HG02610 (cell line): ENCODE measurements at regions not wholly inside any gene's neighbourhood (a gene's known extent, or its start where the extent isn't known, plus 50 kb on each side); places are given as distances from the start of the nearest gene placed in this dataset.
"Not testable (repeated sequence)": the region's sequence is repeated elsewhere in the genome, so short reads cannot be mapped to it uniquely, and the experiment has no call there.

Experiments
- ATAC-seq: cut with Tn5 transposase; IDR thresholded peaks from one replicate; pipeline ENCODE4 v1.9.1; 2021; ENCODE audit warnings: mild to moderate bottlenecking, moderate library complexity; ENCODE audit not compliant: unreplicated experiment

DNA sequence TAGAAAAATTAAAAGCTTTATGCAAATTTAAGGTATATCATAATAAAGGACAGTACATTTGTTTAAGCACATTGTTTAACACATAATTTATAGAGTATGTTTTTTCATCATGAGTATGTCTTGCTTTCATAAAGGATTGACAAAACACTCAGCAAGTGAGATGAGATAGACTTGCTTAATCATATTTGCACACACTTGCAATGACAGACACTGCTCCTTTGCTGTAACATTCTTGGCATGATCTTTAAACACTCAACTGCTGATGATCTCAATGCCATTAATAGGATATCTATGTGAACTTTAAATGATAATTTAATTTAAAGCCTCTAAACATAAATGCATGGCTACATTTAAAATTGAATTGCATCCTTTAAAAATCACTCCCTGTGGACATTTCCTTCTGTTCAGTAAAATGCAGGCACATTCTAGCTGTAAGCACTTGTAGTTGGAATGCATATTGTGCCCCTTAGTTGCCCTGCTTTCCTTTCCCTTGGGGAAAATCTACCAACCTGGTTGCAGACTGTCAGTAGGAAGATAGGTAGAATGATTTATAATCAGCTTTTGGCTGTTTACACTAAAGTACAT lies 979.0 kb downstream of the TMTC2 start:
- no peak for ATAC-seq

DNA sequence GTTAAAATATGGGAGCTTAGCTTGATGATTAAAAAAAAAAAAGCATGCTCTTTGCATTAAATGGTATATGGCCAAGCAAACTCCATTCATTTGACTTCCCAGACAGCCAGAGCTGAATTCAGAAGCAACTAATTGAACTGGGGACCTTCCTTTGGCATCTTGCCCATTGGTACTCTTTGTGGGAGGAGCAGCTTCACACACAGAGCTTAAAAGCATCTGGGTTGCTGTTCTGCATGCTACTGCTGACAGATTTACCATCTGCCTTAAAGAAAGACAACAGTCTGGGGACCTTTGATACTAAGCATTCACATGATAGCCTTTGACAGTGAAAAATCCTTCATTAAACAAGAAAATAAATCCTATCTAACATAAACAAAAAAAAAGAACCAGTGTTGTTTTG lies 977.9 kb downstream of the TMTC2 start:
- ATAC-seq = no peak

DNA sequence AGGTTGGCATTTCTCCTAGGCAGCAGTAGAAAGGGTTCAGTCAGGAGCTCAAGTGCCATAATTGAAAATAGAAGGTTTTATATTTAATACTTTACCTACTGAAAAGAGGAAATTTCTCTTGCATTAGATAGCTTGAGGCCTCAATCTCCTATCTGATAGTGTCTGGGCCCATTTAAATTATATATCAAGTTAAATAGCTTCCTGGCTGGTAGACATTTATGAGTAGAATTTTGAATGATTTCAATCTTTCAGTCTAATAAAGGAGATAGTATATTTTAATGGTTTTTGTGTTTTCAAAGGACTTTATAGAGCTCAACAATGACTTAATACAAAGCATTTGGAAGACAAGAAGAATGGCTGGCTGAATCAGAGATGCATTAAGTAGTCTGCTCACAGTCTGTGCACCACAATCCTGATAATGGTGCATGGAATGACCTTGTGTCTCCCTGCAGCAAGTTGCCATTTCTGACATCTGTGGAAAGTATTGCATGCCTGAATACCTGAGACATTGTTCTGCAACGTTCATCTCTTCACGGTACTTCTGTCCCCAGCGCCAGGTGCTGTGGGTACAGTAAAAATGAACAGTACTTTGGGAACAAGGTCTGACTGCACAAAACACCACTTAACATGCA lies 974.1 kb downstream of the TMTC2 start:
- ATAC-seq = no peak

DNA sequence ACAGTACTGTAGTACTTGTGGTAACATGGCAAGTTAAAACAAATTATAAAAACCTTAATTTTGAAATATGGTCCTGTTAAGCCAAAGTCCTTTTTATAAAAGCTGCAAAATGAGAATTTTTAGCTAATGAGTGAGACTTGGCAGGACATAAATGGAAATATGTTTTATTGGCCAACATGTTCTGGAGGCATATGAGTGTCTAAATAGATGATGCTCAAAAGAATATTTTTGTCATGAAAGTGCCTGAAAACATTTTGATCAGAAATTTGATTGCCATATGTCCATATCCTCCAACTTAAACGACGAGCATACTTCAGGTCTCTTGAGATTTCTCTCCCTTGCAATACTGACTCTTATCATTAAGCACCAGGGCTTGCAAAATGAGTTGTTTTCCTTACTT lies 972.6 kb downstream of the TMTC2 start:
- ATAC-seq = no peak

DNA sequence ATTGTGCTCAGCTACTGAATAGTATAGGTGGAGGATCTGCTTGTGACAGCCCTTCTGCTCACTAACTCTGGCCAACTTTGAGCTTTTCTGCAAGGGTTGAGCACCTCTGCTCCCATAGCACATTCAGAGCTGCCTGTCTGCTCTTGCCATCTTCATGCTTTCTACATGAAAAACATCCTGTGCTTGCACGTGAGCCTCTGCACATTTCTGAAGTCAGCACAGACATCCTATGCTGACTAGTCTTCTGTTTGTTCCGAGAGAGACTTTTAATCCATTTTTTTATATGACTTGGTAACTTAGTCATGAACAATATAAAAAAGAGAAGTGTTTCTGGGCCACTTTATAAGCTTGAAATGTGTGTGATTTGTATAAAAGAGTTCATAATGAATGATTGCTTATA lies 969.3 kb downstream of the TMTC2 start:
- no peak for ATAC-seq

DNA sequence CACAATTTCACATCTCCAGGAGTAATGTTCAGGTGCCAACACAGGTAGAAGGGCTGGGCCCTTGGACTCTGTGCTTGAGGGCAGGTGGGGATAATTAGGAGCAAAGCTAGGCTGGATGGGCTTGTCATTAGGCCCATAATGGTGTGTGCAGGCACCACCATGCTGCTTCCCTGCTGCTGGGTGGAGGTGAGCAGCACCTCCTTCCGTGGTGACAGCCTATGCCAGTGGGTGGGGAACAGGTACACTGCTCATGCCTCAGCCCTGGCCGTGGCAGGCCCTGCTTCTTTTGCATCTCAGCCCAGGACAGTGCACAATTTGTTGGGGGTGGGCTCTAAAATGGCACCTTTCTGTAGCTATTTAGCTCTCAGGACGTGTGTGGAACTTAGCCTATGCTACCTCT lies 955.5 kb downstream of the TMTC2 start:
- ATAC-seq = no peak

DNA sequence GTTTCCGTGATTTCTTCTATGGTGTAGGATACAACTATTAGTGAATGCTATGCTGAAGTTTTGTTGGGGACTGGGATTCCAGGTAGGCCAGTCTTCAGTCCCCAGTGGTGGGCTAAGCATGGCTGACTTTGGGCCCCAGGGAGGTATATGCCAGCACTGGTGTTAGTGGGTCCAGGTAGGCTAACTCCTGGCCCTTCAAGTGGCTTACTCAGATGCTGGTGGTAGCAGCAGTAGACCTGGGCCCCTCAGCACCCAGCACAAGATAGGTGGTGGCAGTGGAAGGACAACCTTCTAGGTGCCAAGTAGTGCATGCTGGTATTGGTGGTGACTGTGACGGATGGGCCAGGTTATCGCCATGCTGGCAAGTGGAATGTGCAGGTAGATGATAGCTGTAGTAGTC lies 955.1 kb downstream of the TMTC2 start:
- no peak for ATAC-seq

DNA sequence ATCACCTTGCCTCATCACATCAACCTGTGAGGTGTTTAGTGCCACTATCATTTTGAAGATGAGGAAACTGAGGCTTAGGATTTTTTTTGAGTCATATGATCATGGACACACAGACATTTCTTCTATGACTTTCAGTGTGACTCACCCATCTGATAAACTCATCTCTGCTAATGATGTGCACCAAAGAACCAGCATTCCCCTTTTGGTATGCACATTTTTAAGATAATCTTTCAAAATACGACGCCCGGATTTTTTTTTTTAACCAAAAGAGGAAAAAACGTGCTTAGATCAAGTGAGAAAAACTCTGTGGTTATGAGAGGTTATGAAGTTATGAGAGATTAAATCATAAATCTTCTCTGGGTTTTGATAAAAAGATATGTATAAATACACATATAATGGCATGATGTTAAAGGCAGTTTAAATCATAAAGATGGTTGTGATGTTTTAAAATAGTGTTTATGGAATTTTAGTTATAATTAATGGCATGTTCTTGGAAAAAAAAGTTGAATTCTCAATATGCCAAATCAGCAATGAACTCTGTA lies 948.1 kb downstream of the TMTC2 start:
- no peak for ATAC-seq

DNA sequence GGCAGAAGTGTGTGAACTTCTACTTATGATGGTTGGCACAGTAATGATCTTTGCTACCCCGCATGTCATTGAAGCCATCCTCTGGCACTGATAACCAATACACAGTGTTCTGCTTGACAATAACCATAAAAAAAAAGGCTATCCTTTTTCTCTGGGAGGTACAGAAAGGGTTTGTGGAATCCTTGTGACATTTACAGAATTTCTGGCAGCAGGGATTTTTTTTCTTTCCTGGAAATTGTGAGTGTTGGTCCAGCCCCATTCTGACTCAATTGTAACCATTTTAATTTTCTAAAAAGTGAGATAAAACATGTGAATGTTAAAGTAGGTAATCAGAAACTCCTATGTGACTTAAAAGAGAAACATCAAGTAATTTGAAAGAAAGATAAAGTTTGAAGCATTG lies 943.8 kb downstream of the TMTC2 start:
- ATAC-seq = no peak

DNA sequence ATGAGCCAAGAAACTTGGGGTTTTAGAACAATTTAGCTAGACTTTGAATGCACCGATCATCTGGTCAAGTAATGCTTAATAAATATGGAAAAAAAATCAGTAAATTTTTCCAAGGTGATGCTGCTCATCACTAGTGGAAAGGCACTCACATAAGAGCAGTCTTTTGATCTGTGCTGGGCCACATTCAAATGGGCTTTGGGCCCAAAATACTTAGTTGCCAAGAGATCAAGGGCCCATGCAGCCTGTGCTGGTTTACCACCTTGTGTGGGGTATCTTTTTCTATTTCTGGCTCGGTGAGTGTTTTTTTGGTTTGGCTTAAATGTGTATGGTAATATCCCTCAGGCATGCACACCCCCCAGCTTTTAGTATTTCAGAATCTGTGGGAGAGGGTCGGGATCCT lies 943.2 kb downstream of the TMTC2 start:
- no peak for ATAC-seq

DNA sequence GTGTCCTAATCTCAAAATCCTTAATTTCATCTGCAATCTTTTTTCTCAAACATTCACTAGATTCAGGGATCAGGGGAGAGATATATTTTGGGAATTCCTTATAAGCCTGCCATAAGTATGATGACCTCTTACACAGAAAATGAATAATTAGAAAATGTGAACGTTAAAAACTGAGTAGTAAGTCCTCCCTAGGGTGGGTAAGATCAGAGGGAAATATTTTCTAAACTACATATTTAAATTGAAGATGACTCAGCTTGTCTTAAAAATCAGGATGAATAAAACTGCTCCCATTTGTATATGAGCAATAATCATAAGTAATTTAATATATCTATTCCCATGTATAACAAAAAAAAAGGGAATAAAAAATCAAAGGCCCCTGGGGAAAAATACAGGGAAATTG lies 935.5 kb downstream of the TMTC2 start:
- no peak for ATAC-seq

DNA sequence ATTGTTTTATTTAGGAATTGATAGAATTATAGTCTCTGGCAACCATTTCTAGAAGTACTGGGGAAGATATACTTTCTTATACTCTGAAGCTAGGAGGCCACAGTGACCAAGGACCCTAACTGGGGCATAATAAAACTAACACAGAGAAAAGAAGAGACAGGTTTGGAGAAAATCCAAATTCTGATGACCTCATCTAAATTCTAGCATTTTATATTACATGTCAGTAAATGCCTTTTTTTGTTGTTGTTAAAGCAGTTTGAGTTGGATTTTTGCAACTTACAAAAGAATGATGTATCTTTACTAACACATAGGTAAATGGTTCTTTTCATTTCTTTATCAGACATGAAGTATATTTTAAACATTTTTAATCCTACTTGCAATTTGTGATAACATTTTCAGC lies 933.3 kb downstream of the TMTC2 start:
- ATAC-seq = no peak

DNA sequence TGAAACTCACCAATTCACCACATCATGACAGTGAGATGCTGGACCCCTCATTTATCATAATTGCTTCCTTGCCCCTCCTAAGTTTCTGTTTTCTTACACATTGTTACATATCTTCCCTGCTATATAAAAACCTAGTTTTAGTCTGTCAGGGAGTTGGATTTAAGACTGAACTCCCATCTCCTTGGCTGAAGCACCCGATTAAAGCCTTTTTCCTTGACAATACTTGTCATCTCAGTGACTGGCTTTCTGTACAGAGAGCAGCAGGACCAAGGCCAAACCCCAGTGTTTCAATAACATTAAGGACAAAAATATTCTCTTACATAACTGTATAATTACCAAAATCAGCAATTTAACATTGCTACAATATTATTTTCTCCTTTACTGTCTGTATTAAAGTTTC lies 928.4 kb downstream of the TMTC2 start:
- no peak for ATAC-seq

DNA sequence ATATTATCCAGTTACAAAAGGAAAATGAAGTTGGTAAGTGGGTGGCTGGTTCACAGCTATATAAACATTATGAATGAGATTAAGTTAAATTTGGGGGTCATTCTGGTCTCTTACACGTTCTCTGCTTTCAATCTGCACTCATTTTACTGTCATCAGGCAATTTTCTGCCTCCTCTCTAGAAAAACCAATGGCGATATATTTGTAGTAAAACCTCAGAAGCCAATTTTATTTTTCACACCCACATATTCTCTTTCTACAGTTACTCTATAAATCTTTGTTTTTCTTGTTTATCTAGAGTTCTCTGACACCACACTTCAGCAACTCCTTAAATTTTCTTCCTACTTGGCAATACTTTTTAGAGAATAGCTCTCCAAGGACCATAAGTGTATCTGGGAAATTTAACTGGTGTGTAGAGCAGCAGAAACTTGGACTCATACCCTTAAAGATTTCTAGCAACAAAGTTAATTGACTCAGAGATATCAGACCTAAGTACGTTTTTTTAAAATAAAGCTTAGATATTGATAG lies 926.9 kb downstream of the TMTC2 start:
- no peak for ATAC-seq

DNA sequence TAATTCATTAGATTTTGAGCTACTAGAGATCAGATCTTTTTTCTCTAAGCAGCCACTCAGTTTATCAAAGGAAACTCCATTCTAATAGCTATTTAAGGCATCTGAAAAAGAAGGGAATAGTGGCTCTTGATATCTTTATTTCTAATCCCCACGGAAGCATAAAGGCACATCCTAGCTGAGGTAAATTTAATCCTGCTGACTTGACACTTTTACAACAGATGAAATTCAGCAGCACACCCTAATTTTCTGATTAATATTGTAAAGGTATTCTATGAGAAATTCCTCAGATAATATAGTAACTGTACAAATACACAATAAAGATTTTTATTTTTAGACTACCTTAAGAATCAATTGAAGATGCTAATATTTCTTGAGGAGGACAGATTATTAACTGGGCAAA lies 916.4 kb downstream of the TMTC2 start:
- no peak for ATAC-seq

DNA sequence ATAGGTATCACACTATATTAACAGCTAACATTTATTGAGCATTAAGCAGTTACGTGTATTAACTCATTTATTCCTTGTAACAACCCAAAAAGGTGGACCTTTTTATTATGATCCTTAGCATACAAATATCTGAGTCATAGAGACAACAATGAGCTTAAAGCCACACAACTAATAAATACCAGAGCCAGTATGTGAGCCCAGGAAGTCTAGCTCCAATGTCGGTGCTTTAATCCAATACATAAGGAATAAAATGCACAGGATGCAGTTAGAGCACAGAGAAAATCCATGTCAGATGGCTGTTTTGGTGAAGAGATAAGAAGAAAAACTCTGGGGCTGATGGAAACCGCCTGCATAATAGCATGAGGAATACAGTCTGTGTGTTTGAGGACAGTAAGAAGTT lies 888.6 kb downstream of the TMTC2 start:
- no peak for ATAC-seq

DNA sequence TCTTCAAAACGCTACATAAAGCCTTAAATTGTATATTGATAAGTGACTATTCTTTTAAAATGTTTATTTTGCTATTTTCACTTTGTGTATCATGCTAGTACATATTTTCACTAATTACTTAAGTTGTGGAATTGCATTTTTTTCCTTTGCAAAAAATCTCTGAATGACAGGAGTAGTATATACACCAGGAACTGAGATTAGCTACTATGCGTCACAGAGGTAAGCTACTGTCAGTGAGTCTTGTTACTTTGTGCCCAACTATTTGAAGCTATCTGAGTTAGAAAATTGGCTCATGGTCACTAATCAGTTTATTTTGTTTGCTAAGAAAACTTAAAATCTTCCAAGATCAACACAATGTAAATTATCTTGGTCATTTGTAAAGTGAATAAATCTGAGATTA lies 887.4 kb downstream of the TMTC2 start:
- no peak for ATAC-seq

DNA sequence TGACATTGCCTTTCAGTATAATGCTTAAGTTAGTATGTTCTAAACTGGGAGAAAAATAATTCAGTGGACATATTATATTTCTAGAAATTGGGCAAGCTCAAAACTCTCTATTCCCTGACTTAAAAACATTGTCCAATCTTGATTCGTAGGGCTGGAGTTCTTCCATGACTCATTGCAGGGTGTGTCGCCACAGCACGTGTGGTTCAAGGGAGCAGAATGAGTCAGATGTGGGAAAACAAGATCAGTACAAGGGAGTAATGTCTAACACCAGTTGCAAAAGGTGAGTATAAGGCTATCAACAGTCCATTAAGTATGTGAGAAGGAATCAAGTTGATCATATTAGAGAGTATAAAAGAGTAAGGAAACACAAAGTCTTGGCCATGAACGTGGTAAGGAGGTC lies 887.0 kb downstream of the TMTC2 start:
- no peak for ATAC-seq

DNA sequence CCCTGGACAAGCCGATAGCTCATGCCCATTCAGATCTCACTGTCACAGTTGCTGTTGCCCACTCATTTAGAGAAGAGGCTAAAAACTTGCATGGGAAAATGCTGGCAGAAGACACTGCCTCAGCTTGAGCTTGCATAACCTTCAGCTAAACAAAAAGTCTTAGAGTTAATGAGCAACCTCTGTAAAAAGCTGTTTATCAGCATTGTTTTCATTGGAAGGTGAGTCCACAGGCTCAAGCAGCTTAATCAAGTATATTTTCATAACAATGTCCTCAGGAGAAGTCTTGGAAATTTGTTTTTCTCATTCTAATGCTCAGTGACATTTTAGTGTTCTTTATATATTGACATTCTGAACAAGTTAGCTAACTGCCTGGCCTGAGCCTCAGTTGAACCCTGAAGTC lies 872.9 kb downstream of the TMTC2 start:
- no peak for ATAC-seq

DNA sequence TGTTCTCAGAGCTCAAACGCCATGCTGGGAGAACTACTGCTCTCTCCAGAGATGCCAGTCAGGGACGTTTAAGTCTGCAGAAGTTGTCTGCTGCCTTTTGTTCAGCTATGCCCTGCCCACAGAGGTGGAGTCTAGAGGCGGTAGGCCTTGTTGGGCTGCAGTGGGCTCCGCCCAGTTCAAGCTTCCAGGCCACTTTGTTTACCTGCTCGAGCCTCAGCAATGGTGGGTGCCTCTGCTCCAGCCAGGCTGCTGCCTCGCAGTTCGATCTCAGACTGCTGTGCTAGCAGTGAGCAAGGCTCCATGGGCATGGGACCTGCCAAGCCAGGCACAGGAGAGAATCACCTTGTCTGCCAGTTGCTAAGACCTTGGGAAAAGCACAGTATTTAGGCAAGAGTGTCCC lies 869.3 kb downstream of the TMTC2 start:
- not testable (repeated sequence) for ATAC-seq

DNA sequence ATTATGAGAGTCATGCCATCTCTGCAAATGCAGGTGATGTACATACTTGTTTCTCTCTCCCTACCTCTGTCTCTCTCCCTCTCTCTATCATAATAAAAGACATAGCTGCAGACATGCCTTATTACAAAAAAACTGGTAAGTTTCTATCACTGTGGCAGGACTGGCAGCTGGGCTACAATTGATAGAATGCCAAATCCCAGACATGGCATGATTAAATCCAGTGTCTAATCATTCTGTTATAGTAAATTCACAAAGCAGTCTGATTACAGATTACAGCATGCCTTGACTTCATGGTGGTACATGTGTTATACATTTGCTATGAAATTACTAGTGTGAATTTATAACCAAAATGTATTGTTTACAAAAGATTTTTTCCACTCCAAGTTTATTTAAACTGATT lies 854.7 kb downstream of the TMTC2 start:
- no peak for ATAC-seq

DNA sequence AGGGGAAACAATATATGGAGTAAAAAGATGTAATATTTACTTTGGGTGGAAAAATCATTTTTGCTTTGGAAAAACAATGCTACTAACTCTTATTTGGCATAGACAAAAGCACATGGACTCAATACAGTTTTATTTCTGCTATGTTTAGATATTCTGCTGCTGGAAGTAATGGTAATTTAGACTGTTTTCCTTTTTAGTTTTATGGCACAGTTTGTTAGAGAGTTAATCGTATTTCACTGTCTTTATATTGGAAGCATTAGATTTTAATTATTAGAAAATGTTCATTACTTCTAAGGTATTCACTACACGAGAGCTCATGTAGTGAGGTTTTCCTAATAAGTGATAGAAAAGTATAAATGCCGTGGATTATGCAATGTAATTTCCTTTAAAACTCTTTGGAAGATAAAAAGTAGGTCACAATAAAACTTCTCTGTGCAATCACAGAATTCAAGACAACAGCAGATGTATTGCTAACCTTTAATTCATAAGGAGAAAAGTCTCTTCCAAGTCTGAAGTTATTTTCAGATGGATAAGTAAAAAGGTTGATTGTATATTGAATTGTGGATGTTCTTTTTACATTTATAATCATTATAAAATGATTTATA lies 851.8 kb downstream of the TMTC2 start:
- no peak for ATAC-seq
